ENCODE measurements at regions not wholly inside any gene's neighbourhood (a gene's known extent, or its start where the extent isn't known, plus 50 kb on each side); places are given as distances from the start of the nearest gene placed in this dataset.

DNA sequence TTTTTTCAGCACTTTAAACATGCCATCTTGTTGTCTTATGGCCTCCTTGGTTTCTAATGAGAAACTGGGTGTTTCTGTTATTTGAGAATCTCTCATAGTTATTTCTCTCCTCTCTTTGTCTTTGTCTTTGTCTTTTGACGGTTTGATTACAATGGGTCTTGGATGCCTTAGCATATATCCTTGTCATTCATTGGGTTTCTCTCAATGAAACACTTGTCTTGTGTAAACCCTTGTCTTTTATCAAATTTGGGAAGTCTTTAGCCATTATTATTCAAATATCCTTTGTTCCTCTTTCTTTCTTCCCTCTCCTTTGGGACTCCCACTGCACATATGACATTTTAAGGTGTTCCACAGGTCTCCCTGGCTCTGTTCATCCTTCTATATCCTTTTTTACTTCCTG lies 373.5 kb upstream of the TBX3 start:
- DNase-seq (no peak), ATAC-seq (ENCODE audit: low read depth) (no peak)
- Mint-ChIP-seq H3K36me3 (ENCODE audit: low read depth) (no peaks in the 10 kb centered on the region), H3K27me3 (no peaks in the 10 kb centered on the region), H3K4me3 (no peak overlapping the region), H3K9me3 (peaks cover 2% of the 10 kb centered on the region), H3K4me1 (no peaks in the 10 kb centered on the region), H3K27ac (no peak overlapping the region)
- TF ChIP-seq, protein P1, sequence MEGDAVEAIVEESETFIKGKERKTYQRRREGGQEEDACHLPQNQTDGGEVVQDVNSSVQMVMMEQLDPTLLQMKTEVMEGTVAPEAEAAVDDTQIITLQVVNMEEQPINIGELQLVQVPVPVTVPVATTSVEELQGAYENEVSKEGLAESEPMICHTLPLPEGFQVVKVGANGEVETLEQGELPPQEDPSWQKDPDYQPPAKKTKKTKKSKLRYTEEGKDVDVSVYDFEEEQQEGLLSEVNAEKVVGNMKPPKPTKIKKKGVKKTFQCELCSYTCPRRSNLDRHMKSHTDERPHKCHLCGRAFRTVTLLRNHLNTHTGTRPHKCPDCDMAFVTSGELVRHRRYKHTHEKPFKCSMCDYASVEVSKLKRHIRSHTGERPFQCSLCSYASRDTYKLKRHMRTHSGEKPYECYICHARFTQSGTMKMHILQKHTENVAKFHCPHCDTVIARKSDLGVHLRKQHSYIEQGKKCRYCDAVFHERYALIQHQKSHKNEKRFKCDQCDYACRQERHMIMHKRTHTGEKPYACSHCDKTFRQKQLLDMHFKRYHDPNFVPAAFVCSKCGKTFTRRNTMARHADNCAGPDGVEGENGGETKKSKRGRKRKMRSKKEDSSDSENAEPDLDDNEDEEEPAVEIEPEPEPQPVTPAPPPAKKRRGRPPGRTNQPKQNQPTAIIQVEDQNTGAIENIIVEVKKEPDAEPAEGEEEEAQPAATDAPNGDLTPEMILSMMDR (IDR thresholded peaks at IDR 0.05) = no peak
- CTCF ChIA-PET = no interaction called here
- intact Hi-C loops (cut with micrococcal nuclease) = no loop called here
- POLR2A ChIA-PET = no interaction called here

DNA sequence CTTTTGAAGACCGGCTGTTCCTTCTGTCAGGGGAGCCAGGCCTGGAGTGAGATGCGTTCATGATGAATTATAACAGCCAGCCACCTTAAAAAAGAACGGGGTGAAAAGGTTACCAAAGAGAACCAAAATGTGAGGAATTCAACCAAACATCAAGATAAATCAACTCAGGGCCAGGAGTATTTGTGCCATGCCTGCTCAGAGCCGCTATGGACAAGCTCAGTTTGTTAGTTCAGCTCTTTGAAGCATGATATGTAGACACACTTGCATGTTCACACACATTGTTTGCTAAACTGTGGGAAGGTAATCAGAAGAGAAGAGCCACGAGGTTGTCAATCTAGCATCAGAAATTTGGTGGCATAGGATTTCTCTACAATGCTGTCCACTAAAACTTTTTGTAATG lies 367.4 kb upstream of the TBX3 start:
- no peak overlapping the region for H3K4me3 Mint-ChIP-seq
- ATAC-seq (ENCODE audit: low read depth) (no peak), DNase-seq (no peak)
- no peaks in the 10 kb centered on the region for H3K27me3 Mint-ChIP-seq
- POLR2A ChIA-PET = no interaction called here
- no peaks in the 10 kb centered on the region for H3K4me1 Mint-ChIP-seq
- no peak overlapping the region for H3K27ac Mint-ChIP-seq
- TF ChIP-seq, protein P1 (IDR thresholded peaks at IDR 0.05) = no peak
- intact Hi-C loops (cut with micrococcal nuclease) = no loop called here
- H3K9me3 Mint-ChIP-seq = peaks cover 2% of the 10 kb centered on the region
- CTCF ChIA-PET = no interaction called here
- H3K36me3 Mint-ChIP-seq (ENCODE audit: low read depth) = no peaks in the 10 kb centered on the region

DNA sequence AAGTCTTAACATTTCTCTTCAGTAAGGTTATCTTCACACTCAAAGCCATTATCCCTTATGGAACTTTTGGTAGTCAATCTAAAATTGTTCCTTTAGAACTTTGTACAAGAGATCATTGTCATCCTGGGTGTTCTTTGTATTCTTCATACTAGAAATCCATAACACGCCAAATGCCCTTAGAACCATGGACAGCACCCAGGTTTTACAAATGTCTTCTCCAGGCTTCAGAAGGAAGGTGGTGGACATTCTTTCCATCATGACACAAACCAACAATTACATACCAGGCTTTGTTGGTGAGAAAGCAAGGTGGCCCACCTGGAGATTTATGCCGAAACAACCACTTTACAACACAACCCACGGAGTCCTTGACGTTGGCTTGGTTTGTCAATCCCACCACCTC lies 365.6 kb upstream of the TBX3 start:
- DNase-seq (no peak), ATAC-seq (ENCODE audit: low read depth) (no peak)
- Mint-ChIP-seq H3K36me3 (ENCODE audit: low read depth) (no peaks in the 10 kb centered on the region), H3K9me3 (peaks cover 2% of the 10 kb centered on the region), H3K4me1 (no peaks in the 10 kb centered on the region), H3K27me3 (no peaks in the 10 kb centered on the region), H3K4me3 (no peak overlapping the region), H3K27ac (no peak overlapping the region)
- ChIA-PET CTCF (no interaction called here), POLR2A (no interaction called here)
- TF ChIP-seq, protein P1 (IDR thresholded peaks at IDR 0.05) = no peak
- intact Hi-C loops (cut with micrococcal nuclease) = no loop called here

DNA sequence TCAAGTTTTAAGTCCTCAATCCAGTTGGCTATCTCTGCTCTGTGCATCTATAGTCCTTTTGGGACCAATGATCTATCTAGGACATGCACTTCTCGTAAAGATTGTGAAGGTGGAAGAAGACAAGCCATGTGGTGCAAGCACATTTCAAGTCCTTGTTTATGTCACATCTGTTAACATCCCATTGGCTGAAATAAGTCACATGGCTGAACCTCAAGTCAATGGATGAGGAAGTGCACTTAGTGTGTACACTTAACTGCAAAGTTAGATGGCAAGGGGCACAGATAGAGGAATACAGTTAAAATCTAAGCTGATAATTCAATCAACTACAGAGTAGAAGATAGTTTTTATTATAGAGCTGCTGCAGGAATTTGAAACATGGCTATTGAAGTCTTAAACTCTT lies 362.8 kb upstream of the TBX3 start:
- no peak for ATAC-seq (ENCODE audit: low read depth)
- Mint-ChIP-seq H3K4me1 (no peaks in the 10 kb centered on the region), H3K4me3 (no peak overlapping the region), H3K36me3 (ENCODE audit: low read depth) (no peaks in the 10 kb centered on the region), H3K27me3 (no peaks in the 10 kb centered on the region), H3K9me3 (peaks cover 6% of the 10 kb centered on the region), H3K27ac (no peak overlapping the region)
- DNase-seq = no peak
- intact Hi-C loops (cut with micrococcal nuclease) = no loop called here
- ChIA-PET POLR2A (no interaction called here), CTCF (no interaction called here)
- TF ChIP-seq, protein P1 (IDR thresholded peaks at IDR 0.05) = no peak

DNA sequence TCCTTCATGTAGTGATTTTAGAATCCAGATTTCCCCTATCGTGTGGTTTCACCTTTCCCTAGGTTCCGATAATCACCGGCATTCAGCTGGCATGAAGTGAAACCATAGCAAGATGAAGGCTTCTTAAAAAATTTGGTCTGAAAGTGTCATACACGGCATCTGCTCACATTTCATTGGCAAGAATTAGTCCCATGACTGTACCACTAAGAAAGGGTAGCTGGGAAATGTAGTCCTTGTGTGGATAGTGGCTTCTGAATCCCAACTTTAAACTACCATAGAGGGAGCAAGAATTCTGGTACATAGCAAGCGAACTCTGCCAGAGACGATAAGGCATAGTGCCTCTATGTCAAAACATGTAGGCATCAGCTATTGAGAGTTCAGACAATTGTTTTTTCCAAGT lies 360.1 kb upstream of the TBX3 start:
- ATAC-seq (ENCODE audit: low read depth) (no peak), DNase-seq (no peak)
- CTCF ChIA-PET = no interaction called here
- Mint-ChIP-seq H3K27ac (no peak overlapping the region), H3K4me1 (no peaks in the 10 kb centered on the region), H3K36me3 (ENCODE audit: low read depth) (no peaks in the 10 kb centered on the region), H3K27me3 (no peaks in the 10 kb centered on the region), H3K9me3 (peaks cover 6% of the 10 kb centered on the region), H3K4me3 (no peak overlapping the region)
- TF ChIP-seq, protein P1 (IDR thresholded peaks at IDR 0.05) = no peak
- POLR2A ChIA-PET = no interaction called here
- intact Hi-C loops (cut with micrococcal nuclease) = no loop called here

All from activated B cell treated with CpG ODN at 0.5 μM for 24 hours (primary cell).